WTC11 (cell line): ENCODE measurements at regions not wholly inside any gene's neighbourhood (a gene's known extent, or its start where the extent isn't known, plus 50 kb on each side); places are given as distances from the start of the nearest gene placed in this dataset.

ENCODE experiments used
- ATF3 ChIP-seq: sonication (generic); formaldehyde crosslinking; conservative IDR thresholded peaks from 2 replicates; pipeline ENCODE4 v1.8.1; 2022; ENCODE audit warnings: mild to moderate bottlenecking, missing genetic modification reagents
- ATF6 ChIP-seq: sonication (generic); formaldehyde crosslinking; IDR thresholded peaks from 2 replicates; pipeline ENCODE4 v1.8.1; 2023; ENCODE audit warnings: mild to moderate bottlenecking, missing genetic modification reagents
- CTCF ChIP-seq: fragments of 200-600 bp; IDR thresholded peaks from 2 replicates; pipeline ENCODE4 v1.8.0; 2022; ENCODE audit warnings: antibody characterized with exemption
- E2F1 ChIP-seq: sonication (generic); formaldehyde crosslinking; IDR thresholded peaks from 2 replicates; pipeline ENCODE4 v1.8.0; 2022; ENCODE audit warnings: mild to moderate bottlenecking, missing genetic modification reagents
- ERG ChIP-seq: fragments of 250-450 bp; sonication (Bioruptor Pico); IDR thresholded peaks from 2 replicates; pipeline ENCODE4 v1.8.0; 2021; ENCODE audit warnings: mild to moderate bottlenecking
- ESRRA ChIP-seq: sonication (generic); formaldehyde crosslinking; IDR thresholded peaks from 2 replicates; pipeline ENCODE4 v1.8.1; 2022; ENCODE audit warnings: mild to moderate bottlenecking, missing genetic modification reagents, borderline replicate concordance
- FOXJ3 ChIP-seq: sonication (generic); formaldehyde crosslinking; IDR thresholded peaks from 2 replicates; pipeline ENCODE4 v1.9.0; 2021; ENCODE audit warnings: missing genetic modification reagents, mild to moderate bottlenecking, borderline replicate concordance
- FOXK1 ChIP-seq: sonication (generic); formaldehyde crosslinking; IDR thresholded peaks from 2 replicates; pipeline ENCODE4 v1.8.0; 2022; ENCODE audit warnings: mild to moderate bottlenecking, moderate library complexity, missing genetic modification reagents
- MXD4 ChIP-seq: fragments of 250-450 bp; sonication (Bioruptor Pico); IDR thresholded peaks from 2 replicates; pipeline ENCODE4 v1.8.0; 2021; ENCODE audit warnings: mild to moderate bottlenecking, moderate library complexity, borderline replicate concordance
- NR2C2 ChIP-seq: sonication (generic); formaldehyde crosslinking; IDR thresholded peaks from 2 replicates; pipeline ENCODE4 v1.8.0; 2022; ENCODE audit warnings: mild to moderate bottlenecking, missing genetic modification reagents
- SMAD3 ChIP-seq: sonication (generic); formaldehyde crosslinking; IDR thresholded peaks from 2 replicates; pipeline ENCODE4 v1.8.0; 2022; ENCODE audit warnings: missing genetic modification reagents, mild to moderate bottlenecking, borderline replicate concordance
- TCF7 ChIP-seq: sonication (generic); formaldehyde crosslinking; IDR thresholded peaks from 2 replicates; pipeline ENCODE4 v1.8.0; 2022; ENCODE audit warnings: mild to moderate bottlenecking, low read depth, missing genetic modification reagents, moderate library complexity
- USF2 ChIP-seq: sonication (generic); formaldehyde crosslinking; IDR thresholded peaks from 2 replicates; pipeline ENCODE4 v1.8.1; 2023; ENCODE audit warnings: mild to moderate bottlenecking, missing genetic modification reagents, moderate library complexity
- ZSCAN18 ChIP-seq: fragments of 250-450 bp; sonication (Bioruptor Pico); IDR thresholded peaks from 2 replicates; pipeline ENCODE4 v2.1.2; 2022; ENCODE audit warnings: mild to moderate bottlenecking, moderate library complexity

GRCh38 chr22:48431014-48431413, 1396.7 kb downstream of the BRD1 start:
- TF ChIP-seq CTCF = no peak
- TF ChIP-seq ATF3 (CRISPR knock-in tag) = no peak
- TF ChIP-seq ATF6 (CRISPR knock-in tag) = no peak
- TF ChIP-seq FOXJ3 (CRISPR knock-in tag) = no peak
- TF ChIP-seq SMAD3 (CRISPR knock-in tag) = no peak
- no peak for TF ChIP-seq TCF7 (CRISPR knock-in tag)
- TF ChIP-seq MXD4 (CRISPR knock-in tag) = no peak
- no peak for TF ChIP-seq NR2C2 (CRISPR knock-in tag)
- no peak for TF ChIP-seq FOXK1 (CRISPR knock-in tag)
- TF ChIP-seq ERG (CRISPR knock-in tag) = no peak
- TF ChIP-seq E2F1 (CRISPR knock-in tag) = no peak
- TF ChIP-seq ZSCAN18 (CRISPR knock-in tag) = no peak
- TF ChIP-seq ESRRA (CRISPR knock-in tag) = no peak
- TF ChIP-seq USF2 (CRISPR knock-in tag) = no peak
